ENCODE measurements at regions not wholly inside any gene's neighbourhood (a gene's known extent, or its start where the extent isn't known, plus 50 kb on each side); places are given as distances from the start of the nearest gene placed in this dataset.

DNA sequence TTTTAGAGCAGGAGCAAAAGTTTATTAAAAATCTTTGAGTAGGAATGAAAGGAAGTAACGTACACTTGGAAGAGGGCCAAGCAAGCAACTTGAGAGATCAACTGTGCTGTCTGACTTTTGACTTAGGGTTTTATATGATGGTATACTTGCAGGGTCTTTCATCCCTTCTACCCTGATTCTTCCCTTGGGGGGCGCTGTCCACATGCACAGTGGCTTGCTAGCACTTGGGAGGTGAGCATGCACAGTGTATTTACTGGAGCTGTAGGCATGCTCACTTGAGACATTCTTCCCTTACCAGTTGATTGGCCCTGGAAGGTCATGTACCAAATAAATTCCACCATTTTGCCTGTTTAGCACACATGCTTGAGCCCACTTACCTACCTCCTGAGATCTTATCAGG is 1001.3 kb upstream of the ADGRL2 start:
- TF ChIP-seq, protein P1, sequence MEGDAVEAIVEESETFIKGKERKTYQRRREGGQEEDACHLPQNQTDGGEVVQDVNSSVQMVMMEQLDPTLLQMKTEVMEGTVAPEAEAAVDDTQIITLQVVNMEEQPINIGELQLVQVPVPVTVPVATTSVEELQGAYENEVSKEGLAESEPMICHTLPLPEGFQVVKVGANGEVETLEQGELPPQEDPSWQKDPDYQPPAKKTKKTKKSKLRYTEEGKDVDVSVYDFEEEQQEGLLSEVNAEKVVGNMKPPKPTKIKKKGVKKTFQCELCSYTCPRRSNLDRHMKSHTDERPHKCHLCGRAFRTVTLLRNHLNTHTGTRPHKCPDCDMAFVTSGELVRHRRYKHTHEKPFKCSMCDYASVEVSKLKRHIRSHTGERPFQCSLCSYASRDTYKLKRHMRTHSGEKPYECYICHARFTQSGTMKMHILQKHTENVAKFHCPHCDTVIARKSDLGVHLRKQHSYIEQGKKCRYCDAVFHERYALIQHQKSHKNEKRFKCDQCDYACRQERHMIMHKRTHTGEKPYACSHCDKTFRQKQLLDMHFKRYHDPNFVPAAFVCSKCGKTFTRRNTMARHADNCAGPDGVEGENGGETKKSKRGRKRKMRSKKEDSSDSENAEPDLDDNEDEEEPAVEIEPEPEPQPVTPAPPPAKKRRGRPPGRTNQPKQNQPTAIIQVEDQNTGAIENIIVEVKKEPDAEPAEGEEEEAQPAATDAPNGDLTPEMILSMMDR (IDR thresholded peaks at IDR 0.05) = peak in 1 of 6 experiments; percentile 16
- TF ChIP-seq POLR2A (IDR thresholded peaks at IDR 0.05) = no peak

Measured in adrenal gland (tissue), 5 donors.